Amygdala (tissue), 56 donors: ENCODE measurements at regions not wholly inside any gene's neighbourhood (a gene's known extent, or its start where the extent isn't known, plus 50 kb on each side); places are given as distances from the start of the nearest gene placed in this dataset.

Experiments
- DNase-seq, 56 donors: peaks; one replicate each; lab custom pipeline; 2025; lab: John Stamatoyannopoulos, UW

- DNase-seq = no peak
These were observed 55.1 kb upstream of the SLC1A1 start for GRCh38 chr9:4435197-4435596.

GRCh38 chr9:4433379-4433778 is 56.9 kb upstream of the SLC1A1 start:
- DNase-seq = no peak

- DNase-seq = no peak
These were observed 59.6 kb upstream of the SLC1A1 start for GRCh38 chr9:4430432-4431261.

- no peak for DNase-seq
These were observed 64.8 kb upstream of the SLC1A1 start for GRCh38 chr9:4425319-4426045.

- no peak for DNase-seq
These were observed 65.4 kb upstream of the SLC1A1 start for GRCh38 chr9:4424891-4425290.

- DNase-seq = no peak
These were observed 66.2 kb upstream of the SLC1A1 start for GRCh38 chr9:4424038-4424437.

- no peak for DNase-seq
These were observed 67.1 kb upstream of the SLC1A1 start for GRCh38 chr9:4423207-4423610.

GRCh38 chr9:4422495-4422894 is 67.8 kb upstream of the SLC1A1 start:
- no peak for DNase-seq

- DNase-seq = no peak
These were observed 68.4 kb upstream of the SLC1A1 start for GRCh38 chr9:4421847-4422246.

- DNase-seq = no peak
These were observed 69.9 kb upstream of the SLC1A1 start for GRCh38 chr9:4420351-4420750.

- no peak for DNase-seq
These were observed 72.5 kb upstream of the SLC1A1 start for GRCh38 chr9:4417578-4418325.

- no peak for DNase-seq
These were observed 73.8 kb upstream of the SLC1A1 start for GRCh38 chr9:4416467-4416866.

GRCh38 chr9:4415281-4415680 is 75.0 kb upstream of the SLC1A1 start:
- no peak for DNase-seq

GRCh38 chr9:4413856-4414255 is 76.4 kb upstream of the SLC1A1 start:
- no peak for DNase-seq

- DNase-seq = no peak
These were observed 86.1 kb upstream of the SLC1A1 start for GRCh38 chr9:4404156-4404555.

GRCh38 chr9:4402501-4402900 is 87.8 kb upstream of the SLC1A1 start:
- no peak for DNase-seq

- no peak for DNase-seq
These were observed 89.5 kb upstream of the SLC1A1 start for GRCh38 chr9:4400731-4401130.

- DNase-seq = no peak
These were observed 92.4 kb upstream of the SLC1A1 start for GRCh38 chr9:4397917-4398316.

- no peak for DNase-seq
These were observed 94.1 kb upstream of the GLIS3 start for GRCh38 chr9:4393806-4394523.

GRCh38 chr9:4389755-4390154 is 89.9 kb upstream of the GLIS3 start:
- no peak for DNase-seq

GRCh38 chr9:4389003-4389402 is 89.1 kb upstream of the GLIS3 start:
- no peak for DNase-seq
